ENCODE measurements at regions not wholly inside any gene's neighbourhood (a gene's known extent, or its start where the extent isn't known, plus 50 kb on each side); places are given as distances from the start of the nearest gene placed in this dataset.

- no peak for TF ChIP-seq CTCF (IDR thresholded peaks at IDR 0.05)
- TF ChIP-seq ZFX (IDR thresholded peaks at IDR 0.05; ENCODE audit: borderline replicate concordance), result no peak
Observed at GRCh38 chr4:3818371-3818770, 52.2 kb downstream of the ADRA2C start.

Data from 22Rv1 (cell line).